ENCODE measurements at regions not wholly inside any gene's neighbourhood (a gene's known extent, or its start where the extent isn't known, plus 50 kb on each side); places are given as distances from the start of the nearest gene placed in this dataset.

DNA sequence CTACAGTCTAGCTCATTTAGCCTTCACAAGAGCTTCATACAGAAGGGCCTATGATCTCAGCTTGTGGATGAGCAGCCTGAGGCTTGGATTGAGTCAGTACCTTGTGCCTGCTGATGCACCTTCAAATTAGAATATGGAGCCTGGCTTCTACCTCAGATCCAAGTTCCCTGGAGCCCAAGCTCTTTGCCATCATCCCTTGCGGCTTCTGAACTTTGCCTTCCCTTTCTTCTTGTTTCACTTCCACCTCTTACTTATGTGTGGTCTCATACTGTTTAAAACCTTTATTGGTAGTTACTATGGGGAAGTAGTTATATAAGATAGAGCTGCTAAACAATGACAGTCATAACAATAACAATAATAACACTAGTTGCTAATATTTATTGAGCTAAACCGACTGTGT is 84.3 kb upstream of the AFF2 start:
- no TSS peak for BruUV-seq (replicated peaks)
- Histone ChIP-seq H3K4me2 (ENCODE audit: low read length) (no peak overlapping the region), H3K27ac (ENCODE audit: low read length) (no peak overlapping the region), H3K79me2 (ENCODE audit: low read length) (no peaks in the 10 kb centered on the region), H4K20me1 (ENCODE audit: low read length) (no peaks in the 10 kb centered on the region), H2AFZ (ENCODE audit: low read length) (no peak overlapping the region), H3F3A (ENCODE audit: low read length, unreplicated experiment) (no peaks in the 10 kb centered on the region), H3K9me2 (replicated peaks; ENCODE audit: low read length) (no peaks in the 10 kb centered on the region), H3K9me3 (ENCODE audit: low read length) (0 out of 2 replicates have a peak, but pooled peaks cover 3% of the 10 kb centered on the region), H3K27me3 (ENCODE audit: low read length) (no peaks in the 10 kb centered on the region), H3K4me1 (ENCODE audit: insufficient read depth, low read length) (no peaks in the 10 kb centered on the region), H3K36me3 (ENCODE audit: low read depth, low read length) (no peaks in the 10 kb centered on the region), H3K4me3 (ENCODE audit: low read length) (no peak overlapping the region), H3K9ac (ENCODE audit: low read length) (no peak overlapping the region)
- CTCF ChIA-PET = no interaction called here
- TF ChIP-seq CTCF (conservative IDR thresholded peaks at IDR 0.05; ENCODE audit: low read depth, low read length) (no peak), EZH2phosphoT487 (IDR thresholded peaks at IDR 0.05; ENCODE audit: borderline replicate concordance, low read length) (no peak), EZH2 (IDR thresholded peaks at IDR 0.05; ENCODE audit: low read length, unreplicated experiment) (no peak)
- ATAC-seq (no peak), DNase-seq (no peak)
- POLR2A ChIA-PET (ENCODE audit: unreplicated experiment) = no interaction called here
- intact Hi-C loops (cut with micrococcal nuclease) = no loop called here

DNA sequence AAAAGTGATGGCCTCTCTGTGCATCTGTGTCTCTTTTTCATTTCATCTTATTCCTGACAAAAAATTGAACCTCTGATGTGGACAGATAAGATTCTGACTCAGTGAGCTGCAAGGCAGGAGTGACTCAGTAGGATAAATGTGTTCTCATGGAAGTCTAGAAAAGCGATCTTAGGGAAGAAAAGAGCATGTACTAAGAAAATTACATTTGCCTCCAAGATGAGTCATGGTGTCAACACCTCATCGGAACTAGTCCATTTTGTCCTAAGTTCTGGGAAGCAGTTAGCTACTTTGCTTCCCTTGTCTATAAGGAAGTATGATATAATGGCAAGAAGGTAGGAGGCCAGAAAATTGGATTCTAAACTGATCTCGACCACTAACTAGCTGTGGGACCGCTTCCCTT is 83.5 kb upstream of the AFF2 start:
- H2AFZ ChIP-seq (ENCODE audit: low read length) = no peak overlapping the region
- H3F3A ChIP-seq (ENCODE audit: low read length, unreplicated experiment) = no peaks in the 10 kb centered on the region
- H3K4me1 ChIP-seq (ENCODE audit: insufficient read depth, low read length) = no peaks in the 10 kb centered on the region
- ChIA-PET POLR2A (ENCODE audit: unreplicated experiment) (no interaction called here), CTCF (no interaction called here)
- H3K9me2 ChIP-seq (replicated peaks; ENCODE audit: low read length) = no peaks in the 10 kb centered on the region
- ATAC-seq (no peak), DNase-seq (no peak)
- no peaks in the 10 kb centered on the region for H3K79me2 ChIP-seq (ENCODE audit: low read length)
- no peak overlapping the region for H3K4me2 ChIP-seq (ENCODE audit: low read length)
- no peak overlapping the region for H3K27ac ChIP-seq (ENCODE audit: low read length)
- H3K36me3 ChIP-seq (ENCODE audit: low read depth, low read length) = no peaks in the 10 kb centered on the region
- no peaks in the 10 kb centered on the region for H3K27me3 ChIP-seq (ENCODE audit: low read length)
- intact Hi-C loops (cut with micrococcal nuclease) = no loop called here
- no peaks in the 10 kb centered on the region for H4K20me1 ChIP-seq (ENCODE audit: low read length)
- no peak overlapping the region for H3K4me3 ChIP-seq (ENCODE audit: low read length)
- 0 out of 2 replicates have a peak, but pooled peaks cover 3% of the 10 kb centered on the region for H3K9me3 ChIP-seq (ENCODE audit: low read length)
- H3K9ac ChIP-seq (ENCODE audit: low read length) = no peak overlapping the region
- TF ChIP-seq EZH2phosphoT487 (IDR thresholded peaks at IDR 0.05; ENCODE audit: borderline replicate concordance, low read length) (no peak), EZH2 (IDR thresholded peaks at IDR 0.05; ENCODE audit: low read length, unreplicated experiment) (no peak), CTCF (conservative IDR thresholded peaks at IDR 0.05; ENCODE audit: low read depth, low read length) (no peak)
- no TSS peak for BruUV-seq (replicated peaks)

- H3K9me3 ChIP-seq (ENCODE audit: low read length) = 0 out of 2 replicates have a peak, but pooled peaks cover 3% of the 10 kb centered on the region
- ChIA-PET POLR2A (ENCODE audit: unreplicated experiment) (no interaction called here), CTCF (no interaction called here)
- no peaks in the 10 kb centered on the region for H3K27me3 ChIP-seq (ENCODE audit: low read length)
- no peaks in the 10 kb centered on the region for H3K36me3 ChIP-seq (ENCODE audit: low read depth, low read length)
- no peak overlapping the region for H2AFZ ChIP-seq (ENCODE audit: low read length)
- no peaks in the 10 kb centered on the region for H3K79me2 ChIP-seq (ENCODE audit: low read length)
- H3K4me3 ChIP-seq (ENCODE audit: low read length) = no peak overlapping the region
- no TSS peak for BruUV-seq (replicated peaks)
- no peaks in the 10 kb centered on the region for H3K9me2 ChIP-seq (replicated peaks; ENCODE audit: low read length)
- H3K9ac ChIP-seq (ENCODE audit: low read length) = no peak overlapping the region
- no peaks in the 10 kb centered on the region for H4K20me1 ChIP-seq (ENCODE audit: low read length)
- no peak for ATAC-seq
- TF ChIP-seq CTCF (conservative IDR thresholded peaks at IDR 0.05; ENCODE audit: low read depth, low read length) (no peak), EZH2phosphoT487 (IDR thresholded peaks at IDR 0.05; ENCODE audit: borderline replicate concordance, low read length) (no peak), EZH2 (IDR thresholded peaks at IDR 0.05; ENCODE audit: low read length, unreplicated experiment) (no peak)
- no peak for DNase-seq
- intact Hi-C loops (cut with micrococcal nuclease) = no loop called here
- no peak overlapping the region for H3K27ac ChIP-seq (ENCODE audit: low read length)
- no peaks in the 10 kb centered on the region for H3F3A ChIP-seq (ENCODE audit: low read length, unreplicated experiment)
- no peak overlapping the region for H3K4me2 ChIP-seq (ENCODE audit: low read length)
- H3K4me1 ChIP-seq (ENCODE audit: insufficient read depth, low read length) = no peaks in the 10 kb centered on the region
Observed at GRCh38 chrX:148417934-148418333, 82.5 kb upstream of the AFF2 start.

Data from PC-3 (cell line).